Cerebellar nuclear complex (tissue), 1 donor: ENCODE measurements at regions not wholly inside any gene's neighbourhood (a gene's known extent, or its start where the extent isn't known, plus 50 kb on each side); places are given as distances from the start of the nearest gene placed in this dataset.

Experiments
- DNase-seq, 2 experiments: peaks; one replicate each; lab custom pipeline; 2025; lab: John Stamatoyannopoulos, UW

GRCh38 chr2:59674100-59674499 is 879.4 kb downstream of the BCL11A start:
- DNase-seq: no peak

GRCh38 chr2:59665021-59665420 is 888.4 kb downstream of the BCL11A start:
- DNase-seq: peak; percentile 7 to 43

- DNase-seq: no peak
These were observed 891.2 kb downstream of the BCL11A start for GRCh38 chr2:59662127-59662861.

GRCh38 chr2:59660262-59660661 is 893.2 kb downstream of the BCL11A start:
- DNase-seq: no peak

GRCh38 chr2:59658906-59659635 is 894.4 kb downstream of the BCL11A start:
- no peak for DNase-seq

- no peak for DNase-seq
These were observed 897.6 kb downstream of the BCL11A start for GRCh38 chr2:59655809-59656208.

- DNase-seq: no peak
These were observed 898.7 kb downstream of the BCL11A start for GRCh38 chr2:59654710-59655109.

GRCh38 chr2:59653164-59653563 is 900.3 kb downstream of the BCL11A start:
- DNase-seq: no peak

GRCh38 chr2:59630789-59631188 is 922.7 kb downstream of the BCL11A start:
- DNase-seq: no peak

- DNase-seq: no peak
These were observed 925.9 kb downstream of the BCL11A start for GRCh38 chr2:59627599-59627998.

GRCh38 chr2:59622599-59623308 is 930.7 kb downstream of the BCL11A start:
- no peak for DNase-seq

- no peak for DNase-seq
These were observed 949.3 kb downstream of the BCL11A start for GRCh38 chr2:59604123-59604522.

GRCh38 chr2:59594671-59595222 is 958.7 kb downstream of the BCL11A start:
- no peak for DNase-seq

GRCh38 chr2:59590798-59591197 is 962.7 kb downstream of the BCL11A start:
- DNase-seq: no peak

GRCh38 chr2:59589881-59590280 is 963.6 kb downstream of the BCL11A start:
- no peak for DNase-seq

- no peak for DNase-seq
These were observed 965.2 kb downstream of the BCL11A start for GRCh38 chr2:59588286-59588685.

- DNase-seq: no peak
These were observed 967.3 kb downstream of the BCL11A start for GRCh38 chr2:59586176-59586575.

GRCh38 chr2:59585655-59586054 is 967.8 kb downstream of the BCL11A start:
- no peak for DNase-seq

- no peak for DNase-seq
These were observed 968.5 kb downstream of the BCL11A start for GRCh38 chr2:59584958-59585357.

GRCh38 chr2:59583173-59583765 is 970.2 kb downstream of the BCL11A start:
- no peak for DNase-seq

GRCh38 chr2:59578349-59578748 is 975.1 kb downstream of the BCL11A start:
- no peak for DNase-seq

- no peak for DNase-seq
These were observed 978.3 kb downstream of the BCL11A start for GRCh38 chr2:59575191-59575590.
